H1 (cell line): ENCODE measurements at regions not wholly inside any gene's neighbourhood (a gene's known extent, or its start where the extent isn't known, plus 50 kb on each side); places are given as distances from the start of the nearest gene placed in this dataset.

Experiments
- CTCF ChIA-PET: fragments of 300-600 bp; sonication (Branson Sonifier 250); formaldehyde crosslinking; loops from one replicate; lab custom pipeline; 2021; ENCODE audit not compliant: partially characterized antibody; lab: Charles Lee
- POLR2A ChIA-PET: fragments of 300-600 bp; sonication (Branson Sonifier 250); formaldehyde crosslinking; loops from one replicate; lab custom pipeline; 2021; ENCODE audit warnings: inconsistent platforms; ENCODE audit not compliant: partially characterized antibody; lab: Charles Lee
- DNase-seq, 2 experiments: peaks; one replicate each; pipeline versions ENCODE4 v3.0.0 to v3.0.0-alpha.2; 2010 to 2022; ENCODE audit warnings: low spot score in 2 of 2, low read depth in 1 of 2, mixed read lengths in 1 of 2
- FAIRE-seq: peaks from 2 replicates; lab custom pipeline; 2011; peaks lifted over from hg19 to GRCh38; lab: Jason Lieb, UNC
- H2AFZ ChIP-seq: 2 replicates; pipeline ENCODE4 v1.8.1; 2012; ENCODE audit warnings: low read length, inconsistent platforms
- H2AK5ac ChIP-seq: 2 replicates; pipeline ENCODE4 v1.6.1; 2013; ENCODE audit warnings: low read depth, low read length
- H2BK120ac ChIP-seq: replicated peaks from 2 replicates; pipeline ENCODE3; 2013; ENCODE audit warnings: low read depth, low read length, inconsistent platforms
- H2BK12ac ChIP-seq: 2 replicates; pipeline ENCODE4 v1.6.1; 2013; ENCODE audit warnings: low read depth, low read length
- H2BK15ac ChIP-seq: 2 replicates; pipeline ENCODE4 v1.6.1; 2013; ENCODE audit warnings: low read length
- H2BK20ac ChIP-seq: 2 replicates; pipeline ENCODE4 v1.6.1; 2013; ENCODE audit warnings: low read length
- H2BK5ac ChIP-seq: 2 replicates; pipeline ENCODE4 v1.6.1; 2013; ENCODE audit warnings: low read depth, low read length
- H3K14ac ChIP-seq: 2 replicates; pipeline ENCODE4 v1.6.1; 2013; ENCODE audit warnings: inconsistent platforms; ENCODE audit not compliant: insufficient read length
- H3K18ac ChIP-seq: 2 replicates; pipeline ENCODE4 v1.6.1; 2013; ENCODE audit warnings: low read length; ENCODE audit errors: extremely low read depth
- H3K23ac ChIP-seq: 2 replicates; pipeline ENCODE4 v1.6.1; 2013; ENCODE audit warnings: inconsistent platforms; ENCODE audit not compliant: insufficient read length
- H3K23me2 ChIP-seq: 2 replicates; pipeline ENCODE4 v1.6.1; 2013; ENCODE audit warnings: low read depth, low read length
- H3K27ac ChIP-seq: 2 replicates; pipeline ENCODE4 v1.6.1; 2011; ENCODE audit warnings: low read depth, low read length, inconsistent platforms
- H3K27me3 ChIP-seq, 4 experiments: replicated peaks in 1 of 4; 1 replicate in 1 of 4; 2 replicates in 3 of 4; pipeline versions ENCODE4 v1.6.1 to v1.8.1; 2011 to 2013; ENCODE audit warnings: low read length in 3 of 4, mild to moderate bottlenecking in 3 of 4, inconsistent platforms in 2 of 4, mixed read lengths in 2 of 4, moderate library complexity in 1 of 4; ENCODE audit not compliant: control insufficient read depth in 3 of 4, insufficient read depth in 3 of 4; ENCODE audit errors: extremely low read depth in 1 of 4
- H3K36me3 ChIP-seq, 4 experiments: 2 replicates each; pipeline versions ENCODE4 v1.6.1 to v1.8.1; 2011 to 2013; ENCODE audit warnings: mild to moderate bottlenecking in 4 of 4, low read length in 3 of 4, moderate library complexity in 2 of 4, control low read depth in 1 of 4, inconsistent platforms in 1 of 4; ENCODE audit not compliant: insufficient read depth in 4 of 4, control insufficient read depth in 2 of 4
- H3K4ac ChIP-seq: replicated peaks from 2 replicates; pipeline ENCODE3; 2013; ENCODE audit warnings: low read length, low read depth, mixed read lengths, inconsistent platforms; ENCODE audit not compliant: insufficient read length
- H3K4me1 ChIP-seq, 4 experiments: replicated peaks in 1 of 4; 1 replicate in 1 of 4; 2 replicates in 3 of 4; pipeline versions ENCODE4 v1.6.1 to v1.8.1; 2011 to 2013; ENCODE audit warnings: low read length in 3 of 4, inconsistent platforms in 2 of 4, mixed read lengths in 1 of 4; ENCODE audit not compliant: insufficient read depth in 4 of 4, control insufficient read depth in 3 of 4
- H3K4me2 ChIP-seq, 2 experiments: 2 replicates each; pipeline versions ENCODE4 v1.6.1 to v1.8.1; 2011 to 2013; ENCODE audit warnings: low read depth in 2 of 2, low read length in 2 of 2, control low read depth in 1 of 2, inconsistent platforms in 1 of 2, mild to moderate bottlenecking in 1 of 2; ENCODE audit not compliant: insufficient read depth in 1 of 2
- H3K4me3 ChIP-seq, 4 experiments: fragments of 200-600, 300-600 bp in 1 of 4; sonication (generic), shearing (Covaris generic), sonication (Bioruptor Twin) in 1 of 4; 2 replicates each; pipeline versions ENCODE4 v1.5.1 to v1.8.1; 2011 to 2016; ENCODE audit warnings: low read length in 4 of 4, low read depth in 3 of 4, control low read depth in 2 of 4, inconsistent platforms in 2 of 4, mild to moderate bottlenecking in 2 of 4, mixed read lengths in 1 of 4, moderate library complexity in 1 of 4; ENCODE audit not compliant: insufficient read depth in 2 of 4; ENCODE audit errors: extremely low read depth in 1 of 4
- H3K56ac ChIP-seq: replicated peaks from 2 replicates; pipeline ENCODE3; 2013; ENCODE audit warnings: low read depth, mild to moderate bottlenecking, mixed read lengths, low read length, inconsistent platforms; ENCODE audit not compliant: insufficient read length
- H3K79me1 ChIP-seq: 2 replicates; pipeline ENCODE4 v1.6.1; 2013; ENCODE audit warnings: low read depth, low read length, control low read depth
- H3K79me2 ChIP-seq, 2 experiments: 2 replicates each; pipeline versions ENCODE4 v1.6.1 to v1.8.1; 2012 to 2013; ENCODE audit warnings: low read length in 2 of 2, mild to moderate bottlenecking in 2 of 2, inconsistent platforms in 1 of 2; ENCODE audit not compliant: insufficient read depth in 2 of 2, control insufficient read depth in 1 of 2
- H3K9ac ChIP-seq, 4 experiments: replicated peaks in 1 of 4; 1 replicate in 1 of 4; 2 replicates in 3 of 4; pipeline versions ENCODE4 v1.6.1 to v1.8.1; 2011 to 2013; ENCODE audit warnings: low read depth in 3 of 4, low read length in 3 of 4, control low read depth in 2 of 4, mild to moderate bottlenecking in 2 of 4, moderate library complexity in 2 of 4, inconsistent platforms in 1 of 4; ENCODE audit errors: extremely low read depth in 1 of 4
- H3K9me3 ChIP-seq, 2 experiments: 2 replicates each; pipeline versions ENCODE4 v1.6.1 to v1.8.1; 2012 to 2013; ENCODE audit warnings: mild to moderate bottlenecking in 2 of 2, moderate library complexity in 2 of 2, control low read depth in 1 of 2, inconsistent platforms in 1 of 2, low read depth in 1 of 2, low read length in 1 of 2, mixed read lengths in 1 of 2; ENCODE audit not compliant: insufficient read depth in 2 of 2
- H4K20me1 ChIP-seq, 2 experiments: replicated peaks in 1 of 2; 2 replicates each; pipeline versions ENCODE3 to v1.8.1; 2011 to 2013; ENCODE audit warnings: inconsistent platforms in 2 of 2, low read length in 2 of 2, mild to moderate bottlenecking in 1 of 2; ENCODE audit not compliant: insufficient read depth in 2 of 2, control insufficient read depth in 1 of 2
- H4K5ac ChIP-seq: 2 replicates; pipeline ENCODE4 v1.6.1; 2013; ENCODE audit warnings: low read length, low read depth, mixed read lengths, inconsistent platforms; ENCODE audit not compliant: insufficient read length
- H4K8ac ChIP-seq: 2 replicates; pipeline ENCODE4 v1.8.0; 2013; ENCODE audit warnings: mild to moderate bottlenecking, moderate library complexity, low read length, inconsistent platforms; ENCODE audit not compliant: insufficient read depth; ENCODE audit errors: extremely low read depth
- H4K91ac ChIP-seq: replicated peaks from 2 replicates; pipeline ENCODE3; 2013; ENCODE audit warnings: low read length, mixed read lengths, inconsistent platforms; ENCODE audit not compliant: insufficient read length
- ASH2L ChIP-seq: fragments of 200-600, 300-600 bp; sonication (generic); IDR thresholded peaks from one replicate; pipeline ENCODE4 v1.7.1; 2017; ENCODE audit warnings: low read length
- CEBPB ChIP-seq: IDR thresholded peaks from 2 replicates; pipeline ENCODE4 v1.6.1; 2012; ENCODE audit warnings: low read depth, low read length
- CHD1 ChIP-seq: IDR thresholded peaks from 2 replicates; pipeline ENCODE4 v1.6.1; 2012; ENCODE audit warnings: low read depth, low read length, improper control_type of control experiment
- EZH2 ChIP-seq: fragments of 200-600 bp; sonication (generic); IDR thresholded peaks from 2 replicates; pipeline ENCODE4 v1.7.1; 2012; ENCODE audit warnings: low read depth, mild to moderate bottlenecking, moderate library complexity, low read length, inconsistent platforms; ENCODE audit not compliant: severe bottlenecking
- KDM4A ChIP-seq: IDR thresholded peaks from one replicate; pipeline ENCODE4 v1.7.1; 2012; ENCODE audit warnings: low read depth, mild to moderate bottlenecking, moderate library complexity, low read length, inconsistent platforms; ENCODE audit not compliant: severe bottlenecking
- POLR2A ChIP-seq, 2 experiments: IDR thresholded peaks; 1 replicate in 1 of 2; 2 replicates in 1 of 2; pipeline ENCODE4 v1.6.1; 2011; ENCODE audit warnings: low read depth in 2 of 2, low read length in 2 of 2, mild to moderate bottlenecking in 2 of 2; ENCODE audit errors: control extremely low read depth in 1 of 2
- POLR2AphosphoS5 ChIP-seq: IDR thresholded peaks from 2 replicates; pipeline ENCODE4 v1.6.1; 2011; ENCODE audit warnings: low read depth, low read length
- RAD21 ChIP-seq, 2 experiments: IDR thresholded peaks in 1 of 2; conservative IDR thresholded peaks in 1 of 2; 2 replicates each; pipeline ENCODE4 v1.6.1; 2011; ENCODE audit warnings: low read depth in 2 of 2, low read length in 2 of 2, improper control_type of control experiment in 1 of 2, inconsistent platforms in 1 of 2, mild to moderate bottlenecking in 1 of 2, moderate library complexity in 1 of 2
- RBBP5 ChIP-seq: IDR thresholded peaks from 2 replicates; pipeline ENCODE4 v1.7.1; 2012; ENCODE audit warnings: low read depth, mild to moderate bottlenecking, inconsistent platforms, low read length, moderate library complexity, borderline replicate concordance
- SIRT6 ChIP-seq: IDR thresholded peaks from one replicate; pipeline ENCODE4 v1.7.1; 2012; ENCODE audit warnings: low read length, inconsistent platforms
- SP2 ChIP-seq: IDR thresholded peaks from 2 replicates; pipeline ENCODE4 v1.6.1; 2012; ENCODE audit warnings: mild to moderate bottlenecking, low read length, inconsistent platforms
- SP4 ChIP-seq: IDR thresholded peaks from 2 replicates; pipeline ENCODE4 v1.6.1; 2012; ENCODE audit warnings: low read length, inconsistent platforms
- TAF1 ChIP-seq: IDR thresholded peaks from 2 replicates; pipeline ENCODE4 v1.6.1; 2011; ENCODE audit warnings: mild to moderate bottlenecking, low read depth, low read length
- TBP ChIP-seq: IDR thresholded peaks from 2 replicates; pipeline ENCODE4 v1.6.1; 2011; ENCODE audit warnings: low read depth, low read length, improper control_type of control experiment
- WGBS, 2 experiments: shearing (Covaris generic) in 1 of 2; methylation state at CpG; one replicate each; pipeline versions ENCODE4 v1.1.6 to v1.1.7; 2013 to 2015; ENCODE audit warnings: low lambda C conversion rate in 2 of 2, mixed read lengths in 2 of 2, inconsistent platforms in 1 of 2, low coverage in 1 of 2, missing lambda C conversion rate in 1 of 2; ENCODE audit not compliant: insufficient replicate concordance in 2 of 2, insufficient coverage in 1 of 2, insufficient read length in 1 of 2; ENCODE audit errors: extremely low coverage in 1 of 2, missing lambda C conversion rate in 1 of 2; 5-methylcytosine and 5-hydroxymethylcytosine counted together
- TF ChIP-seq, protein P1 (sequence below): IDR thresholded peaks from 2 replicates; pipeline ENCODE4 v1.6.1; 2012; ENCODE audit warnings: inconsistent platforms

DNA sequence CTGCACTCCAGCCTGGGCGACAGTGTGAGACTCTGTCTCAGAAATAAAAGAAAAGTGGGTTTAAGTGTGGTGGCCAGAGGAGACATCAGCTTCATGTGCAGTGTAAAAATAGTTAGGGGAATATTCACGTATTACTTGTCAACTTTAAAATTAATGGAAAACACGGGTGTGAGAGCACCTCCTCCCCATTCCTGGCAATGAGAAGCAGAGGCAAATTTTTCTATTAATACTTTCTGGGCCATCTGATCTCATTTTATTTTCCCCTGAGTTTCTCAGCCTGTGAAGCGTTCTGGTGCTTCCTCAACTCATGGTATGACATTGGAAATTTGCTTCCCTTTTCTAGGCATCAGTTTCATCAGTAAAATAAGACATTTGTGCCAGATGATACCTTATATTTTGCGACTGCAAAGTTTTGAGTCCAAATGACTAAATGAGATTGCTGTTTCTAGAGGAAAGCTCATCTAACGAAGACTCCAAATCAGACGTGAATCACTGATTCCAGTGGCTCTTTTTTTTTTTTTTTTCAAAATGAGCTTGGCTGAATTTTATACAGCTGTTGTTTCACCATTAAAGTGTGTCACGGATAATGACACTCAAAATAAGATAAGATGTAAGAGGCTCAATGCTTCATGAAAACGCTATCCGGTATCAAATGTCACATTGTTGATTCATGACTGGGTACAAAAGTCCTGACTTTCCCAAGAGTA, 104.6 kb downstream of the MSX2 start:
- no peak overlapping the region for H3K4me3 ChIP-seq
- no peak overlapping the region for H3K56ac ChIP-seq
- no peaks in the 10 kb centered on the region for H3K4me1 ChIP-seq
- no peaks in the 10 kb centered on the region for H4K20me1 ChIP-seq
- no peak overlapping the region for H3K27ac ChIP-seq
- no peak overlapping the region for H2AK5ac ChIP-seq
- no peak overlapping the region for H3K9ac ChIP-seq
- no peak overlapping the region for H4K91ac ChIP-seq
- no peaks in the 10 kb centered on the region for H3K23me2 ChIP-seq
- H3K27me3 ChIP-seq = no peaks in the 10 kb centered on the region
- no peak overlapping the region for H2BK12ac ChIP-seq
- H3K4ac ChIP-seq = no peak overlapping the region
- H3K36me3 ChIP-seq = no peaks in the 10 kb centered on the region
- 87% methylated on average over 10 of the region's 10 CpGs; no CpG with 5 or more reads in 1 of the 2 experiments for WGBS, 2 experiments
- no peak overlapping the region for H3K4me2 ChIP-seq
- no peak overlapping the region for H4K5ac ChIP-seq
- H2BK20ac ChIP-seq = no peak overlapping the region
- FAIRE-seq = no peak
- H3K14ac ChIP-seq = no peak overlapping the region
- no peak overlapping the region for H3K23ac ChIP-seq
- no peak overlapping the region for H2BK5ac ChIP-seq
- H3K18ac ChIP-seq = no peak overlapping the region
- H3K79me1 ChIP-seq = no peaks in the 10 kb centered on the region
- no peaks in the 10 kb centered on the region for H3K9me3 ChIP-seq
- H2BK120ac ChIP-seq = no peak overlapping the region
- H2AFZ ChIP-seq = no peak overlapping the region
- ChIA-PET CTCF (interaction anchor here (1.0 to 1.8 kb wide), 4 partner anchors 9 to 103 kb away, joined by 3 to 9 read pairs (median 4); no protein-coding TSS in a partner anchor), POLR2A (no interaction called here)
- no peak overlapping the region for H2BK15ac ChIP-seq
- no peaks in the 10 kb centered on the region for H3K79me2 ChIP-seq
- no peak for DNase-seq
- no peak overlapping the region for H4K8ac ChIP-seq
- TF ChIP-seq, protein P1, sequence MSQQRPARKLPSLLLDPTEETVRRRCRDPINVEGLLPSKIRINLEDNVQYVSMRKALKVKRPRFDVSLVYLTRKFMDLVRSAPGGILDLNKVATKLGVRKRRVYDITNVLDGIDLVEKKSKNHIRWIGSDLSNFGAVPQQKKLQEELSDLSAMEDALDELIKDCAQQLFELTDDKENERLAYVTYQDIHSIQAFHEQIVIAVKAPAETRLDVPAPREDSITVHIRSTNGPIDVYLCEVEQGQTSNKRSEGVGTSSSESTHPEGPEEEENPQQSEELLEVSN = no peak
- TF ChIP-seq RBBP5 (no peak), SIRT6 (no peak), TBP (no peak), EZH2 (no peak), TAF1 (no peak), SP4 (no peak), SP2 (no peak), RAD21 (IDR thresholded peaks at IDR 0.05 in 1 of 2, conservative IDR thresholded peaks at IDR 0.05 in 1 of 2; ENCODE audit: low read depth in 2 of 2, low read length in 2 of 2) (no peak), POLR2A (IDR thresholded peaks at IDR 0.05; ENCODE audit: control extremely low read depth in 1 of 2, low read depth in 2 of 2, low read length in 2 of 2) (no peak), CEBPB (no peak), CHD1 (no peak), KDM4A (no peak), POLR2AphosphoS5 (no peak), ASH2L (no peak)
